ENCODE measurements at regions not wholly inside any gene's neighbourhood (a gene's known extent, or its start where the extent isn't known, plus 50 kb on each side); places are given as distances from the start of the nearest gene placed in this dataset.
A peak's percentile ranks its signal among the peaks of the same experiment; 100 is the strongest.

DNA sequence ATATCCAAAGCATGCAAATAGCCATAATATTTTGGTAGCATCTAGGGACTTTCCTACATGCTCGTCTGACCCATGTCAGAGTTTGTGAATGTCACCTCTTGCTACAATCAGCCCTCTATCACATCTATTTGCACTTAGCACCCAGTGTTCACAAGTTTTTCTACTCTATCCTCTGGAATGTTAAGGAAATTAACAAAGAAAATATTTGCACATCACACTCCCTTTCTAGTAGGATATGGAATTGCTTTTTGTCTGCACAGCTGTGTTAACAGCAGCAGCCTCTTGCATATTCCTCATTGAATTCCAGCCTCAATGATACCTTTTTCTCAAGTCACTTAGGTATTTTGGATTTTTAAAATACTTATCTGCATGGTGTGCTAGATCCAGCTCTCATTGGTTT is 403.1 kb upstream of the SEMA3C start:
- ChIA-PET POLR2A (no interaction called here), CTCF (no interaction called here)
- TF ChIP-seq HDGF (IDR thresholded peaks at IDR 0.05; ENCODE audit: borderline replicate concordance) (no peak), ZNF384 (IDR thresholded peaks at IDR 0.05) (no peak), ELF4 (IDR thresholded peaks at IDR 0.05) (no peak), L3MBTL2 (conservative IDR thresholded peaks at IDR 0.05) (no peak), TARDBP (IDR thresholded peaks at IDR 0.05) (no peak), CTBP1 (IDR thresholded peaks at IDR 0.05; ENCODE audit: borderline replicate concordance) (no peak), ARNT (IDR thresholded peaks at IDR 0.05) (no peak), NFRKB (IDR thresholded peaks at IDR 0.05) (no peak), FOXM1 (IDR thresholded peaks at IDR 0.05; ENCODE audit: borderline replicate concordance) (no peak), SUZ12 (IDR thresholded peaks at IDR 0.05) (no peak), FOXK2 (IDR thresholded peaks at IDR 0.05) (no peak), FOXA1 (IDR thresholded peaks at IDR 0.05) (no peak), BHLHE40 (IDR thresholded peaks at IDR 0.05; ENCODE audit: borderline replicate concordance) (no peak), LEF1 (IDR thresholded peaks at IDR 0.05; ENCODE audit: borderline replicate concordance) (no peak)
- TF ChIP-seq, protein P1, sequence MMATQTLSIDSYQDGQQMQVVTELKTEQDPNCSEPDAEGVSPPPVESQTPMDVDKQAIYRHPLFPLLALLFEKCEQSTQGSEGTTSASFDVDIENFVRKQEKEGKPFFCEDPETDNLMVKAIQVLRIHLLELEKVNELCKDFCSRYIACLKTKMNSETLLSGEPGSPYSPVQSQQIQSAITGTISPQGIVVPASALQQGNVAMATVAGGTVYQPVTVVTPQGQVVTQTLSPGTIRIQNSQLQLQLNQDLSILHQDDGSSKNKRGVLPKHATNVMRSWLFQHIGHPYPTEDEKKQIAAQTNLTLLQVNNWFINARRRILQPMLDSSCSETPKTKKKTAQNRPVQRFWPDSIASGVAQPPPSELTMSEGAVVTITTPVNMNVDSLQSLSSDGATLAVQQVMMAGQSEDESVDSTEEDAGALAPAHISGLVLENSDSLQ (IDR thresholded peaks at IDR 0.05) = no peak
- DNase-seq (ENCODE audit: extremely low spot score) = no peak

DNA sequence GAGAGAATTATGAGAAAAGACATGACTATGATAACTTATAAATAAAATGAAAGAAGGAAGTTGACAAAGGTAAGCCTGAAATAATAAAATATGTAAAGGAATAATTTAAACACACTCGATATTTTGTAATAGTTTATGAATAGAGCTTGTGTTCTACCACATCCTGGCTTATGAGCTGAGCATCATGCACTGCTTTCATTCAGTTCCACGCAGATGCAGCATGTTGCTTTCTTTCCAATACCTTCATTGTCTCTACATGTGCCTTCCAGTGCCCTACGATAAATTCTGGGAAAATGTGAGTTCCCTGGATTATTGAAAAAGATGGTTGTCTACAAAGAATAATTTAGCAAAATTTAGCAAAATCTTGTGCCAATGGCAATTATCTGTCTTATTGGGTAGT is 398.9 kb upstream of the SEMA3C start:
- POLR2A ChIA-PET = interaction anchor here (0.7 kb wide), 1 partner anchor 533 kb away, joined by 3 read pairs; no protein-coding TSS in a partner anchor
- TF ChIP-seq SUZ12 (IDR thresholded peaks at IDR 0.05) = no peak
- CTCF ChIA-PET = no interaction called here
- no peak for DNase-seq (ENCODE audit: extremely low spot score)

DNA sequence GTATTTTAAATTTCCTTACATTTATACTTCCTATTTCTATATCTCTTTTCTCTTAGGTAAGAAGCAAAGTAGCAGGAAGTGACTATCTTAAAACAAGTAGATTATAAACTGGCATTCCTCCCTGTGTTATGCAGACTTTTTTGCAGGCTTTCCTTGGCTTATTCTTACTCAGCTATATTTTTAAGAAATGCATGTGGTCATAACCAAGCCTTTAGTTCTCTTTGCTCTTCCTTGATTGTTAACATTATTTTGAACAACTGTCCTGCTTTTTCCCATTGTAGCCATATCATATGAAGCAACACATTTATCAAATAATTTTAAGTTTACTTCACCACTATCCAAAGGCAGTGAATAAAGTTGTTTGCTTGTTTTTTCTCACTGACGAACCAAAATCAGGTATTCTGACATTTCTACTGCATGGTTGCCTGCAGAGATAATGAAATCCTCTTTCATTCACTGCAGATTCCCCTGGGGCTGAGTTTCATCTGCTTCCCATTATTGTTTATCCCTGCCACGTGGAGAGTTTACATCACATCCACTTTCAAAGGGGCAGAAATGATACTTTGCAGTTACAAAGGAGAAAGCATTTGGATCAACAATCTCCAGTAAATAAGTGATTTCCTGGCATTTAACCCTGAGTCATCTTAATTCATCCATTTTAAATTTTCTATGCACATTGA is 389.9 kb upstream of the SEMA3C start:
- CTCF ChIA-PET = no interaction called here
- TF ChIP-seq SP1 (IDR thresholded peaks at IDR 0.05) (no peak), L3MBTL2 (conservative IDR thresholded peaks at IDR 0.05) (no peak), FOXK2 (IDR thresholded peaks at IDR 0.05) (no peak), BHLHE40 (IDR thresholded peaks at IDR 0.05; ENCODE audit: borderline replicate concordance) (no peak), CTBP1 (IDR thresholded peaks at IDR 0.05; ENCODE audit: borderline replicate concordance) (no peak), HDGF (IDR thresholded peaks at IDR 0.05; ENCODE audit: borderline replicate concordance) (no peak), NFRKB (IDR thresholded peaks at IDR 0.05) (no peak), ELF4 (IDR thresholded peaks at IDR 0.05) (no peak), ARNT (IDR thresholded peaks at IDR 0.05) (no peak), FOXA1 (IDR thresholded peaks at IDR 0.05) (no peak)
- TF ChIP-seq, protein P1 (IDR thresholded peaks at IDR 0.05) = no peak
- DNase-seq (ENCODE audit: extremely low spot score) = no peak

DNA sequence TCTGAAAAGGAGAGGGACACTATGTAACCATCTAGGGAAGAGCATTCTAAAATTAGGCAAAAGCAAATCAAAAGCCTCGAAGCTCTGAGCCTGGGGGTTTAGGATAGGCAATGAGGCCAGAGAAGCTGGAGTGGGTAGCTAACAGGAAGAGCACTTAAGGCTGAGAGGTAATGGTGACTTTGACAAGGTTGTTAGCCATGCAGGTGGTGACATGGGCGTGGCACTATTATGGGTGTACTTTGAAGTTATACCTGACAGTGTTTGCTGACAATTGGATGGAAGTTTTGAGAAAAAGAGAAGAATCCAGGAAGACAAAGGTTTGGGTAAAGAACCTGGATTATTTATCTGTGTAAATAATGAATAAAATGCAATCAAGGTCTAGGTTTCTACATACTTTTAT is 383.0 kb upstream of the SEMA3C start:
- TF ChIP-seq TARDBP (IDR thresholded peaks at IDR 0.05) = no peak
- TF ChIP-seq NFRKB (IDR thresholded peaks at IDR 0.05) = no peak
- TF ChIP-seq ARNT (IDR thresholded peaks at IDR 0.05) = no peak
- TF ChIP-seq LEF1 (IDR thresholded peaks at IDR 0.05; ENCODE audit: borderline replicate concordance) = no peak
- POLR2A ChIA-PET = no interaction called here
- DNase-seq (ENCODE audit: extremely low spot score) = no peak
- CTCF ChIA-PET = no interaction called here

More for the DNA sequence above, 389.9 kb upstream of the SEMA3C start:
- POLR2A ChIA-PET = no interaction called here

DNA sequence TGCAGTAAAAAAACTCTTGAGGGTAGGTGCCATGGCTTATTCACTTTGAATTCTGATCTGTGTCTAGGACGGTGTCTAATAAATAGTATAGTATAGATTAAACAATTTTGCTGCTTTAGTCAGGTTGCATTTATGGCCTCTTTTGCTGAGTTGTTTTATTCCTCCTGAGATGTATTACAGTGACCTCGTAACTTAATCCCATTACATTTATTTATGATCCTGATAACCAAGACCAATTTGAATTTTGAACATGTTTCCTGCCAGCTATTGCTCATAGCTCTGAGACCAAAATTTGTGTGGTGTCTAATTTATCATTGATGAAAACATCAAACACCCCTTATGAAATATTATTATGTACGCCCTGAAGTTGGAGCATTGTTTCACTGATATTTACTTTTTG is 381.9 kb upstream of the SEMA3C start:
- ChIA-PET POLR2A (no interaction called here), CTCF (no interaction called here)
- peak; percentile 13 for DNase-seq (ENCODE audit: extremely low spot score)

DNA sequence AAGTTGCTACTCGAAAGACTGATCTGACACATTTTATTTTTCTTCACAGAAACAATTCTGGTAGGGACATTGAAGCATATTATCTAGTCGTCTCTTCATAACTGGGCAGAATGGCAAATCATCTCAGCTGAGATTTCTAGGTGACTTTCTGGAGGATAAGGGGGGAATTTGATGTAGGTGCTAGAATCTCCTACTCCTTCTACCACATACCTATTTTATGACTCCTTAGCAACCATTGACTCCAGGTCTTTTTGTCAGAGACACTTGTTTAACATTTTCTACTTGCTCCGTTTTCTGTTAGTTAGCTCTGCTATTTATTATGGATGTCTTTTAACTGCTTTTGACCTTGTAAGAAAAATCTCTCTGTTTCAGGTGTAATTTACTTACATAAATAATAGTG is 380.9 kb upstream of the SEMA3C start:
- POLR2A ChIA-PET = no interaction called here
- CTCF ChIA-PET = no interaction called here
- DNase-seq (ENCODE audit: extremely low spot score) = no peak
- TF ChIP-seq, protein P1 (IDR thresholded peaks at IDR 0.05) = no peak
- TF ChIP-seq FOXA1 (IDR thresholded peaks at IDR 0.05) (no peak), BHLHE40 (IDR thresholded peaks at IDR 0.05; ENCODE audit: borderline replicate concordance) (no peak), HDGF (IDR thresholded peaks at IDR 0.05; ENCODE audit: borderline replicate concordance) (no peak), LEF1 (IDR thresholded peaks at IDR 0.05; ENCODE audit: borderline replicate concordance) (no peak), SP1 (IDR thresholded peaks at IDR 0.05) (no peak), FOXK2 (IDR thresholded peaks at IDR 0.05) (no peak), NFRKB (IDR thresholded peaks at IDR 0.05) (no peak), CTBP1 (IDR thresholded peaks at IDR 0.05; ENCODE audit: borderline replicate concordance) (no peak)

More for the DNA sequence above, 381.9 kb upstream of the SEMA3C start:
- TF ChIP-seq FOXA1 (IDR thresholded peaks at IDR 0.05) (no peak), FOXK2 (IDR thresholded peaks at IDR 0.05) (no peak), NFRKB (IDR thresholded peaks at IDR 0.05) (no peak), SUZ12 (IDR thresholded peaks at IDR 0.05) (no peak), FOXM1 (IDR thresholded peaks at IDR 0.05; ENCODE audit: borderline replicate concordance) (no peak), L3MBTL2 (conservative IDR thresholded peaks at IDR 0.05) (no peak), ZNF384 (IDR thresholded peaks at IDR 0.05) (no peak), HDGF (IDR thresholded peaks at IDR 0.05; ENCODE audit: borderline replicate concordance) (no peak), CTBP1 (IDR thresholded peaks at IDR 0.05; ENCODE audit: borderline replicate concordance) (peak; percentile 78; the same call in 1 of the 2 replicates), SP1 (IDR thresholded peaks at IDR 0.05) (no peak), ARNT (IDR thresholded peaks at IDR 0.05) (no peak; the same call in 1 of the 2 replicates), LEF1 (IDR thresholded peaks at IDR 0.05; ENCODE audit: borderline replicate concordance) (no peak), BHLHE40 (IDR thresholded peaks at IDR 0.05; ENCODE audit: borderline replicate concordance) (no peak), ELF4 (IDR thresholded peaks at IDR 0.05) (no peak), TARDBP (IDR thresholded peaks at IDR 0.05) (no peak)
- TF ChIP-seq, protein P1 (IDR thresholded peaks at IDR 0.05) = peak; percentile 80

Data from HEK293T (cell line).